Duodenal mucosa (tissue), 2 donors: ENCODE measurements at regions not wholly inside any gene's neighbourhood (a gene's known extent, or its start where the extent isn't known, plus 50 kb on each side); places are given as distances from the start of the nearest gene placed in this dataset.

Experiments used
- H3K27ac ChIP-seq: one replicate; pipeline ENCODE4 v1.7.0; 2013; ENCODE audit warnings: low read depth, low read length
- H3K27me3 ChIP-seq, 2 donors: one replicate each; pipeline ENCODE4 v1.7.0; 2013; ENCODE audit warnings: low read length in 2 of 2, control low read depth in 1 of 2; ENCODE audit not compliant: insufficient read depth in 2 of 2, control insufficient read depth in 1 of 2
- H3K36me3 ChIP-seq, 2 donors: one replicate each; pipeline ENCODE4 v1.7.0; 2013; ENCODE audit warnings: low read length in 2 of 2, control low read depth in 1 of 2; ENCODE audit not compliant: insufficient read depth in 2 of 2, control insufficient read depth in 1 of 2
- H3K4me1 ChIP-seq, 2 donors: one replicate each; pipeline ENCODE4 v1.7.0; 2013; ENCODE audit warnings: low read length in 2 of 2, control low read depth in 1 of 2; ENCODE audit not compliant: insufficient read depth in 2 of 2, control insufficient read depth in 1 of 2
- H3K4me3 ChIP-seq, 2 donors: one replicate each; pipeline ENCODE4 v1.7.0; 2013; ENCODE audit warnings: low read length in 2 of 2, low read depth in 1 of 2
- H3K9ac ChIP-seq, 2 donors: one replicate each; pipeline ENCODE4 v1.7.0; 2013; ENCODE audit warnings: low read length in 2 of 2, low read depth in 1 of 2
- H3K9me3 ChIP-seq, 2 donors: one replicate each; pipeline ENCODE4 v1.7.0; 2013; ENCODE audit warnings: low read length in 2 of 2, control low read depth in 1 of 2; ENCODE audit not compliant: control insufficient read depth in 1 of 2

- Histone ChIP-seq H3K4me3 (no peak overlapping the region), H3K9me3 (no peaks in the 10 kb centered on the region), H3K27ac (no peak overlapping the region), H3K27me3 (no peaks in the 10 kb centered on the region), H3K36me3 (no peaks in the 10 kb centered on the region), H3K9ac (no peak overlapping the region), H3K4me1 (no peaks in the 10 kb centered on the region)
These were observed 878.5 kb downstream of the PCDH18 start for GRCh38 chr4:136653640-136654406.

- Histone ChIP-seq H3K27ac (no peak overlapping the region), H3K36me3 (no peaks in the 10 kb centered on the region), H3K27me3 (no peaks in the 10 kb centered on the region), H3K9ac (no peak overlapping the region), H3K4me3 (no peak overlapping the region), H3K9me3 (no peaks in the 10 kb centered on the region), H3K4me1 (no peaks in the 10 kb centered on the region)
These were observed 880.4 kb downstream of the PCDH18 start for GRCh38 chr4:136651932-136652331.

- no peak overlapping the region for H3K4me3 ChIP-seq
- no peak overlapping the region for H3K9ac ChIP-seq
- no peaks in the 10 kb centered on the region for H3K9me3 ChIP-seq
- no peaks in the 10 kb centered on the region for H3K36me3 ChIP-seq
- no peak overlapping the region for H3K27ac ChIP-seq
- no peaks in the 10 kb centered on the region for H3K27me3 ChIP-seq
- no peaks in the 10 kb centered on the region for H3K4me1 ChIP-seq
These were observed 881.0 kb downstream of the PCDH18 start for GRCh38 chr4:136651278-136651667.

GRCh38 chr4:136650541-136651277 is 881.6 kb downstream of the PCDH18 start:
- Histone ChIP-seq H3K27me3 (no peaks in the 10 kb centered on the region), H3K4me3 (no peak overlapping the region), H3K9me3 (no peaks in the 10 kb centered on the region), H3K36me3 (no peaks in the 10 kb centered on the region), H3K27ac (no peak overlapping the region), H3K4me1 (no peaks in the 10 kb centered on the region), H3K9ac (no peak overlapping the region)

DNA sequence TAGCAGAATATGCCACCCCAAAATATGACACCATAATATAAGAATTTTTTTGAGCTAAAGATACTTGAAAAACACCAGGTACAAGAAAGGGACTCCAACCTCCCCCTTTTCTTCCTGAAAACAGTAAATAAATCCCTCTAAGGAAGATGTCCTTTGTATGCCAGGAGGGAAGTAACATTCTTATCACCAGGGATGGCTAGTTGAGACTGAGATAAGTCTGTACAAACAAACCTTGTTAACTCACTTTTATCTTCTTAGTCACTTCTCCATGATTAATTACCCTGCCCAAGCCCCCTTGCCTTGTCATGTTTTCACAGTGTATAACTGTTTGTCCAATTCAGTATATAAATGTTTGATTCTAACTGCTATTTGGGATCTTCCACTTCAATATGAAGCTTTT is 888.0 kb downstream of the PCDH18 start:
- H3K9me3 ChIP-seq = no peaks in the 10 kb centered on the region
- H3K4me1 ChIP-seq = no peaks in the 10 kb centered on the region
- H3K27me3 ChIP-seq = no peaks in the 10 kb centered on the region
- H3K9ac ChIP-seq = no peak overlapping the region
- H3K27ac ChIP-seq = no peak overlapping the region
- H3K4me3 ChIP-seq = no peak overlapping the region
- no peaks in the 10 kb centered on the region for H3K36me3 ChIP-seq

GRCh38 chr4:136643416-136643815 is 888.9 kb downstream of the PCDH18 start:
- Histone ChIP-seq H3K27ac (no peak overlapping the region), H3K36me3 (no peaks in the 10 kb centered on the region), H3K27me3 (no peaks in the 10 kb centered on the region), H3K4me1 (no peaks in the 10 kb centered on the region), H3K9me3 (no peaks in the 10 kb centered on the region), H3K9ac (no peak overlapping the region), H3K4me3 (no peak overlapping the region)

DNA sequence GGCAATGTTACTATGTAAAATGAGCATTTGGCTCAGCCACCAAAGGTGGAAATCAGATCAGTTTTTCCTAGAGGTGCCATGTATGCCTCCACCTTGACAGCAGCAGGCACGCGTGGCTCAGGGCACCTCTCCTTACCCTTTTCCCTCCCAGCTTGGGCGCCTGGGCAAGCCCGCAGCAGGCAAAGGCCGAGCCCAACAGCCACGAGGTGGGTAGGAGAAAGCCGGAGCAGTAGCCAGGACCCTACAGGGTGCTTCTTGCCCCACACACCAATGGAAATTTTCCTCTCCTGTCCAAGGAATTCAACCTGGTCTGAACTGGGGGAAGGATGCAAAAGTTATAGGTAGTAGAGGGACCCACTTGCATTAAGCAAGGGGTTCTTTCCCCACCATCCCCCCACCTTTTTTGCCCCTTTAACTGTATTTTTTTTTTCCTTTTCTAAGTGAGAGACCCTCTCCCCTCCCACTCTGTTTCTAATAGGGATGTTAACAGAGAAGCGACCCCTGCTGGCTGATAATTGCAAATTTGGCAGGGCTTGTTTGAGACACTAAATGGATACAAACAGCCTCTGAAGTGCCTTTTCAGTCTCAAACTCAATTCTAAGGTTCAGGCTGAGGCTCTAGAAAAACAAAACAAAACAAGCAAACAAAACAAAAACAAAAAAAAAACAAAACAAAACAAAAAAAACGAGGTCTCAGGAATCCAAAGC is 895.1 kb downstream of the PCDH18 start:
- H3K9ac ChIP-seq = no peak overlapping the region
- H3K27ac ChIP-seq = no peak overlapping the region
- H3K4me1 ChIP-seq = no peaks in the 10 kb centered on the region
- H3K27me3 ChIP-seq = no peaks in the 10 kb centered on the region
- H3K36me3 ChIP-seq = no peaks in the 10 kb centered on the region
- H3K9me3 ChIP-seq = no peaks in the 10 kb centered on the region
- no peak overlapping the region for H3K4me3 ChIP-seq

GRCh38 chr4:136636155-136636554 is 896.1 kb downstream of the PCDH18 start:
- Histone ChIP-seq H3K27me3 (no peaks in the 10 kb centered on the region), H3K36me3 (no peaks in the 10 kb centered on the region), H3K9me3 (no peaks in the 10 kb centered on the region), H3K9ac (no peak overlapping the region), H3K27ac (no peak overlapping the region), H3K4me1 (no peaks in the 10 kb centered on the region), H3K4me3 (no peak overlapping the region)

GRCh38 chr4:136634121-136634520 is 898.2 kb downstream of the PCDH18 start:
- Histone ChIP-seq H3K27ac (no peak overlapping the region), H3K27me3 (no peaks in the 10 kb centered on the region), H3K9me3 (no peaks in the 10 kb centered on the region), H3K4me3 (no peak overlapping the region), H3K4me1 (no peaks in the 10 kb centered on the region), H3K36me3 (no peaks in the 10 kb centered on the region), H3K9ac (no peak overlapping the region)

DNA sequence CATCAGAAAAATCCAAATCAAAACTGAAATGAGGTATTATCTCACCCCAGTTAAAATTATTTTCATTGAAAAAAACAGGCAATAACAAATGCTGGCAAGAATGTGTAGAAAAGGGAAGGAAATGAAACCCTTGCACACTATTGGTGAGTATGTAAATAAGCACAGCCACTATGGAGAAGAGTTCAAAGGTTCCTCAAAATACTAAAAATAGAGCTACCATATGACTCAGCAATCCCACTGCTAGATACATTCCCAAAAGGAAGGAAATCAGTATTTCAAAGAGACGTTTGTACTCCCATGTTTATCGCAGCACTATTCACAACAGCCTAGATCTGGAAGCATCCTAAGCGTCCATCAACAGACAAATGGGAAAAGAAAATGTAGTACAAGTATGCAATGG is 932.4 kb downstream of the PCDH18 start:
- Histone ChIP-seq H3K4me3 (no peak overlapping the region), H3K4me1 (no peaks in the 10 kb centered on the region), H3K27me3 (no peaks in the 10 kb centered on the region), H3K27ac (no peak overlapping the region), H3K9me3 (peaks cover 0 to 20% of the 10 kb centered on the region in 2 donors), H3K36me3 (no peaks in the 10 kb centered on the region), H3K9ac (no peak overlapping the region)
